ENCODE measurements at regions not wholly inside any gene's neighbourhood (a gene's known extent, or its start where the extent isn't known, plus 50 kb on each side); places are given as distances from the start of the nearest gene placed in this dataset.

DNA sequence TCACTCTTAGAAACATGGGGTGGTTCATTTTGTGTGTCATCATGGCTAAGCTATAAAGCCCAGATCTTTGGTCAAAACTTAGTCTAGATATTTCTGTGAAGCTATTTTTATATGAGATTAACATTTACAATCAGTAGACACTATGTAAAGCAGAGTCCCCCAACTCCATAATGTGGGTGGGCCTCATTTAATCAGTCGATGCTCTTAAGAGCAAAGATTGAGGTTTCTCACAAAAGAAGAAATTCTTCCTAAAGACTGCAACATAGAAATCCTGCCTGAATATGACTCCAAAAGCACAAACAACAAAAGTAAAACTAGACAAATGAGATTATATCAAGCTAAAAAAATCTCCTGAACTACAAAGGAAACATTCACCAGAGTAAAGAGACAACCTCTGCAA is 642.2 kb downstream of the DIAPH3 start:
- no peak overlapping the region for H3K9ac ChIP-seq (ENCODE audit: insufficient read length, low read depth)
- no peak for DNase-seq (ENCODE audit: low read depth, low spot score)
- H3K27me3 ChIP-seq (ENCODE audit: insufficient read depth, insufficient read length), result no peaks in the 10 kb centered on the region
- TF ChIP-seq SUZ12 (IDR thresholded peaks at IDR 0.05; ENCODE audit: extremely low read depth, insufficient read depth, insufficient read length) (no peak), ZNF274 (IDR thresholded peaks at IDR 0.05; ENCODE audit: low read depth, low read length) (no peak), YY1 (IDR thresholded peaks at IDR 0.05; ENCODE audit: insufficient read depth, insufficient read length) (no peak)
- H3K9me3 ChIP-seq (ENCODE audit: insufficient read depth, low read length), result no peaks in the 10 kb centered on the region
- no peaks in the 10 kb centered on the region for H3K4me1 ChIP-seq (ENCODE audit: insufficient read depth, insufficient read length)
- H3K4me3 ChIP-seq (ENCODE audit: insufficient read length, low read depth), result no peak overlapping the region
- no peaks in the 10 kb centered on the region for H3K36me3 ChIP-seq (ENCODE audit: insufficient read depth, insufficient read length, low read length)

DNA sequence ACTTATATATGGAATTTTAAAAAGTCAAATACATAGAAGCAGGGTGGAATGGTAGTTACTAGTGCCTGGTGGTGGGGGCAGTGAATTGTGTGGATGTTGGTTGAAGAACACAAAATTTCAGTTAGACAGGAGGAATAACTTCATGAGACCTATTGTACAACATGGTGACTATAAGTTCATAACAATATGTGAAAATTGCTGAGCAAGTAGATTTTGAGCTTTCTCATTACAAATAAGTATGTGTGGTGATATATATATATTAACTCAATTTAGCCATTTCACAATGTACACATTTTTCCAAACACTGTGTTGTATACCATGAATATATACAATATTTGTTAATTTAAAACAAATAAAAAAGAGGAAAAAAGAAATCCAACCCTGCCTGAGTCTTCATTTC is 641.1 kb downstream of the DIAPH3 start:
- no peaks in the 10 kb centered on the region for H3K36me3 ChIP-seq (ENCODE audit: insufficient read depth, insufficient read length, low read length)
- no peaks in the 10 kb centered on the region for H3K9me3 ChIP-seq (ENCODE audit: insufficient read depth, low read length)
- H3K4me1 ChIP-seq (ENCODE audit: insufficient read depth, insufficient read length), result no peaks in the 10 kb centered on the region
- TF ChIP-seq SUZ12 (IDR thresholded peaks at IDR 0.05; ENCODE audit: extremely low read depth, insufficient read depth, insufficient read length) (no peak), ZNF274 (IDR thresholded peaks at IDR 0.05; ENCODE audit: low read depth, low read length) (no peak), YY1 (IDR thresholded peaks at IDR 0.05; ENCODE audit: insufficient read depth, insufficient read length) (no peak)
- no peaks in the 10 kb centered on the region for H3K27me3 ChIP-seq (ENCODE audit: insufficient read depth, insufficient read length)
- H3K4me3 ChIP-seq (ENCODE audit: insufficient read length, low read depth), result no peak overlapping the region
- H3K9ac ChIP-seq (ENCODE audit: insufficient read length, low read depth), result no peak overlapping the region
- no peak for DNase-seq (ENCODE audit: low read depth, low spot score)

DNA sequence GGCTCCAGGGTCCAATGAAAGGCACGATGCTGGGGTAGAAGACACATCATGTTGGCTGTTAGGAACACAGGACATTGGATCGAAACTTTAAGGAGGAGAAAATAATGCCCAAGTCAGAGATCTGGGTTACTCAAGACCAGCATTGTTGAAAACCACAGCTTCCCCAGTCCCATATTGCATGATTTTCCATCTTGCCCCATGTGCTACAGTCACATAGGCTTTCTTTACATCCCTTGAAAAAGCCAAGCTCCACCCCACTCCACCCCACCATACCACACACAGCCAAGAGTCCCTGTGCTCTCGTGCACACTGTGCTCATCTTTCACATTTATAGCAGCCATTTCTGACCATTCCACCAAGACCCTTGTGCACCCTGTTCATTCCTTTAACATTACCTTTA is 636.2 kb downstream of the DIAPH3 start:
- no peak for DNase-seq (ENCODE audit: low read depth, low spot score)
- H3K9ac ChIP-seq (ENCODE audit: insufficient read length, low read depth), result no peak overlapping the region
- no peak for TF ChIP-seq ZNF274 (IDR thresholded peaks at IDR 0.05; ENCODE audit: low read depth, low read length)
- TF ChIP-seq YY1 (IDR thresholded peaks at IDR 0.05; ENCODE audit: insufficient read depth, insufficient read length), result no peak
- TF ChIP-seq SUZ12 (IDR thresholded peaks at IDR 0.05; ENCODE audit: extremely low read depth, insufficient read depth, insufficient read length), result no peak
- no peak overlapping the region for H3K4me3 ChIP-seq (ENCODE audit: insufficient read length, low read depth)
- H3K4me1 ChIP-seq (ENCODE audit: insufficient read depth, insufficient read length), result no peaks in the 10 kb centered on the region
- no peaks in the 10 kb centered on the region for H3K36me3 ChIP-seq (ENCODE audit: insufficient read depth, insufficient read length, low read length)
- H3K27me3 ChIP-seq (ENCODE audit: insufficient read depth, insufficient read length), result no peaks in the 10 kb centered on the region
- no peaks in the 10 kb centered on the region for H3K9me3 ChIP-seq (ENCODE audit: insufficient read depth, low read length)

DNA sequence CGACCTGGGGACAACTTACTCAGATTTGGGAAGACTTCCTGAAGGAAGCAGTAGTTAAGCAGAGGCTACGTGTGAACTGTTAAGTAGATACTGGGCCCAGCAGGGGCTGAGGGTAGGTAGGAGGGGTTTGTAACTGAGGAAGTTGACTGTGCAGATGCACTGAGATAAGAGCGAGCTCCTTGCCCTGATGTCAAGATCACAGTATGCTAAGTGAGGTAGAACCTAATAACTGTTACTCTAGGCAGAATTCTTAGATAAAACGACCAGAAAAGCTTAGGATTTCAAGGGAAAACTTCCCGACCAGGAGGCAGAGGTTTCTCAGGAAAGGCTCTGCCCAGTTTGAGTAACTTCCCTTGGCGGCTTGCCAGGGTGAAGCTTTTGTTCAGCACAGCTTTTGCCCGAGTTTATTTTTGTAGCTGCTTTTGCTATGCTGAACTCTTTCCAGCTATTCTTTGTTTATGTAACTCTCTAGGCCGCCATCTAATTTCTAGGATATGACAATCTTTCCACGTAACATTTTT is 632.1 kb downstream of the DIAPH3 start:
- H3K27me3 ChIP-seq (ENCODE audit: insufficient read depth, insufficient read length), result no peaks in the 10 kb centered on the region
- no peak overlapping the region for H3K4me3 ChIP-seq (ENCODE audit: insufficient read length, low read depth)
- no peaks in the 10 kb centered on the region for H3K4me1 ChIP-seq (ENCODE audit: insufficient read depth, insufficient read length)
- H3K9ac ChIP-seq (ENCODE audit: insufficient read length, low read depth), result no peak overlapping the region
- TF ChIP-seq SUZ12 (IDR thresholded peaks at IDR 0.05; ENCODE audit: extremely low read depth, insufficient read depth, insufficient read length) (no peak), YY1 (IDR thresholded peaks at IDR 0.05; ENCODE audit: insufficient read depth, insufficient read length) (no peak), ZNF274 (IDR thresholded peaks at IDR 0.05; ENCODE audit: low read depth, low read length) (no peak)
- peak; percentile 35 for DNase-seq (ENCODE audit: low read depth, low spot score)
- no peaks in the 10 kb centered on the region for H3K9me3 ChIP-seq (ENCODE audit: insufficient read depth, low read length)
- no peaks in the 10 kb centered on the region for H3K36me3 ChIP-seq (ENCODE audit: insufficient read depth, insufficient read length, low read length)

DNA sequence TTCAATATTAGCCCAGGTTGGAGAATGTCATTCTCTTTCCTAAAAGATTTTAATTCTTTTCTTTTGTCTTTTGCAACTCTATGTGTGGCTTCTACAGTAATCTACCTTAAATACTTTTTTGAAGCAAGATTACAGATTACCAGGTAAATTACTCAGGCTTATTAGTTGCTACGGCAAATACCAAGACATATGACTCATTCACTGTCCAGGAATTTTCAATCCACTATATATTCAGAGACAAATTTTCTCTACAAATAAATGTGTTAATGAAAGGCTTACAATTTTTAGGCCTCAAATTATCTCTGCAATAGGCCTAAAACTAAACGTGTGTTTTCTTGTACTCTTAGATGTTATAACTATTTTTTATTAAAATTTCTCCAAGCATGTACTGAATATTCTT is 631.3 kb downstream of the DIAPH3 start:
- Histone ChIP-seq H3K9me3 (ENCODE audit: insufficient read depth, low read length) (no peaks in the 10 kb centered on the region), H3K27me3 (ENCODE audit: insufficient read depth, insufficient read length) (no peaks in the 10 kb centered on the region), H3K4me1 (ENCODE audit: insufficient read depth, insufficient read length) (no peaks in the 10 kb centered on the region), H3K36me3 (ENCODE audit: insufficient read depth, insufficient read length, low read length) (no peaks in the 10 kb centered on the region), H3K4me3 (ENCODE audit: insufficient read length, low read depth) (no peak overlapping the region), H3K9ac (ENCODE audit: insufficient read length, low read depth) (no peak overlapping the region)
- TF ChIP-seq YY1 (IDR thresholded peaks at IDR 0.05; ENCODE audit: insufficient read depth, insufficient read length) (no peak), ZNF274 (IDR thresholded peaks at IDR 0.05; ENCODE audit: low read depth, low read length) (no peak), SUZ12 (IDR thresholded peaks at IDR 0.05; ENCODE audit: extremely low read depth, insufficient read depth, insufficient read length) (no peak)
- no peak for DNase-seq (ENCODE audit: low read depth, low spot score)

DNA sequence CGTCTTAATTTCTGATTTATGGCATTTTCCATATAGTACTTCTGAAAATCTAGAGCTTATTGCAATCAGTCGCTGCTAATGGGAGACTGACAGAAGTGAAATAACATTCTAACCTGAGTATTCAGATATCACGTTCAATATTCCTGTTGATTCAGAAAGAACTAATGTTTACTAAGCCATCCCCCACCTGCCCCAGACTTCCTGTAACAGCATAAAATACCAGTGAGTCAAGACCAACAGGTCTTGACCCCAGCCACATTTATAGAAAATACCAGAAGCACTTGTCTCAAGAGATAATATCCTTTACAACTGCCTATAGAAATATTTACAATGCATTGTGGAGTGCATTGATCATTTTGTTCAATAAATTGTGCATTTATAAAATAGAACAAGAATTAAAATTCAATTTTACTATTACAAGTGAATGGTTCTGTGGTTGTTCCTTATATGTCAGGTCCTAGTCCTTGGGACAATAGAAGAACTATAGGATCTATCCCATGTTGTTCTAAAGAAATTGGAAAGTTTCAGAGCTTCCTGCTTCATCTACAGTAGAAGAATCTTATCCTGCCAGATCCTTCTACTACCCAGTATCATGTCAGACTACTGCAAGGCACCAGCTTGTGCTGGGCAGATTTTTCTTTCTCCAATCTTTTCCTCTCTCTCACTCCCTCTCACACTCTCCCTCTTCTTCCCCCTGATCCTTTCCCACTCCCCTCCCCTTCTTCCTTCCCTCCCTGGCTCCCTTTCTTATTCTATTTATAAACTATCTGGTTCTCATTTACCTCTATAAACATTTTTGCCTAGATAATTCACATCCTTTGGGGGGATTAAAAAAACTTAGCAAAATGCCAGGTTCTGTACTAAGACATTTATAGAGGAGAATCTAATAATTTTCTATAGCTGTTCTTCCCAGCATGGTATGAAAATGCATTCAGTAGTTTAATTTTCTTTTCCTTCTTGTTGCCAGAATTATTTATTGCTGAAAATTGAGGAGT is 629.9 kb downstream of the DIAPH3 start:
- no peaks in the 10 kb centered on the region for H3K4me1 ChIP-seq (ENCODE audit: insufficient read depth, insufficient read length)
- no peak for DNase-seq (ENCODE audit: low read depth, low spot score)
- TF ChIP-seq YY1 (IDR thresholded peaks at IDR 0.05; ENCODE audit: insufficient read depth, insufficient read length), result no peak
- H3K27me3 ChIP-seq (ENCODE audit: insufficient read depth, insufficient read length), result no peaks in the 10 kb centered on the region
- no peak overlapping the region for H3K9ac ChIP-seq (ENCODE audit: insufficient read length, low read depth)
- no peaks in the 10 kb centered on the region for H3K9me3 ChIP-seq (ENCODE audit: insufficient read depth, low read length)
- H3K4me3 ChIP-seq (ENCODE audit: insufficient read length, low read depth), result no peak overlapping the region
- no peaks in the 10 kb centered on the region for H3K36me3 ChIP-seq (ENCODE audit: insufficient read depth, insufficient read length, low read length)

DNA sequence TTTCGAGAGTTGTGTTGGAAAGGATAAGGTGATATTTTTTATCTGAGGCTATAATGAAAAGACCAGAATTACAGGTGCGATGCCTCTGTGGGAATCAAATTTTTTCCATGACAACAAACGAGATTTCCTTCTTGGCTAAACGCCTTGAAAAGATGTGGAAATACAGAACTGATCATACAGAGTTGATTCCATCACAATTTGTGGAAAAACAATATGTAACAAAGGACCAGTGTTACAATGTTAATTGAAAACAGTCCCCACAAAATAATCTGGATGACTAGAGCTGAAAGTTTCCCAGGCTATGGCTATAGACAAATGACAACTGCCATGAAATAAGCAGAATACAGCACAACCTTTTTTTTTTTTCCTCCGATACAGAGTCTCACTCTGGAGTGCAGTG is 628.9 kb downstream of the DIAPH3 start:
- Histone ChIP-seq H3K27me3 (ENCODE audit: insufficient read depth, insufficient read length) (no peaks in the 10 kb centered on the region), H3K9me3 (ENCODE audit: insufficient read depth, low read length) (no peaks in the 10 kb centered on the region), H3K4me1 (ENCODE audit: insufficient read depth, insufficient read length) (no peaks in the 10 kb centered on the region), H3K9ac (ENCODE audit: insufficient read length, low read depth) (no peak overlapping the region), H3K4me3 (ENCODE audit: insufficient read length, low read depth) (no peak overlapping the region), H3K36me3 (ENCODE audit: insufficient read depth, insufficient read length, low read length) (no peaks in the 10 kb centered on the region)
- DNase-seq (ENCODE audit: low read depth, low spot score), result no peak
- no peak for TF ChIP-seq SUZ12 (IDR thresholded peaks at IDR 0.05; ENCODE audit: extremely low read depth, insufficient read depth, insufficient read length)
- TF ChIP-seq YY1 (IDR thresholded peaks at IDR 0.05; ENCODE audit: insufficient read depth, insufficient read length), result no peak
- TF ChIP-seq ZNF274 (IDR thresholded peaks at IDR 0.05; ENCODE audit: low read depth, low read length), result no peak

Data from NT2/D1 (cell line).